Fibroblast of skin of right biceps (primary cell): ENCODE measurements at regions not wholly inside any gene's neighbourhood (a gene's known extent, or its start where the extent isn't known, plus 50 kb on each side); places are given as distances from the start of the nearest gene placed in this dataset.
A peak's percentile ranks its signal among the peaks of the same experiment; 100 is the strongest.
"Not testable (repeated sequence)": the region's sequence is repeated elsewhere in the genome, so short reads cannot be mapped to it uniquely, and the experiment has no call there.

Source experiments
- DNase-seq: peaks from one replicate; pipeline ENCODE4 v3.0.0-alpha.2; 2013

DNA sequence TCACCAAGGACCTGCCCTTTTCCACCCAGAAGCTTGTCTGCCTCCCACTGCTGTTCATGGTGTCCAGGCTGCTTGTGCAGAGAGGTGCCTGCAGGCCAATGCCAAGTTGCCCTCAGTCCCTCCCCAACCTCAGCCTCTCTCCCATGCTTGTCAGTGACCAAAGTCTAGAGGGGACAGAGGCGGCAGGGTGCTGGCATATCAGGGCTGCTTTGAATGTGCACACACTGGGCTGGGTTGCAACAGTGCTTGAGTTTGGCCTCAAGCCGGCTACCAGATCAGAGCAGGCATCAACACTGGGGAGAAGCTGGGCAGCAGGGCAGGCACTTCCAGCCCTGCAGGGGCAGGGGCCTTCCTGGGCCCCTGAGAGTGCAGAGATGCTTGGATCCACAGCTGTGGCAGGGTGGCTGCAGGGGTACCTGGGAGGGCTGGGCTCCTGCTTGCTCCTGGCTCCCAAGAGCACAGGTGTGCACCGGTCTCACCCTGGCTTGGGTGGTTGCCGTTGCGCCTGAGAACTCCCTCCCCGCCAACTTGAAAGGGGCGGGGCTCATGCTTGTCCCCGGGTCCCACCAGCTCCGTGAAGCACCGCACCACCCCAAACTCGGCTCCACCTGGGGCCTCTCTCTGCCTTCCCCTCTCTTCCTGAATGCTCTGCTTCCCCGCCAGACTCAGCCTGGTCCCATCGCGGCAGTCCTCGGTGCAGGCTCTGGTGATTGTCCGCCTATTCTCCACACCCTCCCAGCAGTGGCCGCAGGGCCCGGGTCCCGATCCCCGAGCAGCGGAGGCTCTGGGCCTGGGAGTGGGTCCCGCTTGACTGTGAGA is 1681.9 kb upstream of the ADGRL3 start:
- no peak for DNase-seq

DNA sequence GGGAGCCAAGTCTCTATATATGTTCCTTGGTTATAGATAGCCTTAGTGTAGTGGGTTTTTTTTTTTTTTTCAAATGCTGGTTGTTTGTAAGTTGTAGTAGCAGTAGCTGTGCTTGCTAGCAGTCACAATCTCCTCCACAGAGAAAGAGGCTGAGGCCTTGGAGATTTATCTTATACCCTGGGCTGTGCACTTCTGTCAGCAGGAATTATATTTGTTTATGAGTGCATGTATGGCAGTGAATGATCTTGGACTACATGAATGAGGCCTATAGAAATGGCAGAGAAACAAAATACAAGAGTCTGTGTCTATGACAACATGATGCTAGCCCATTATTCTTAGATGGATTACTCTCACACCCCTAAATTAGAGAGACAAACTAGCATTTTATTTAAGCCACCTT is 1674.2 kb upstream of the ADGRL3 start:
- no peak for DNase-seq

DNA sequence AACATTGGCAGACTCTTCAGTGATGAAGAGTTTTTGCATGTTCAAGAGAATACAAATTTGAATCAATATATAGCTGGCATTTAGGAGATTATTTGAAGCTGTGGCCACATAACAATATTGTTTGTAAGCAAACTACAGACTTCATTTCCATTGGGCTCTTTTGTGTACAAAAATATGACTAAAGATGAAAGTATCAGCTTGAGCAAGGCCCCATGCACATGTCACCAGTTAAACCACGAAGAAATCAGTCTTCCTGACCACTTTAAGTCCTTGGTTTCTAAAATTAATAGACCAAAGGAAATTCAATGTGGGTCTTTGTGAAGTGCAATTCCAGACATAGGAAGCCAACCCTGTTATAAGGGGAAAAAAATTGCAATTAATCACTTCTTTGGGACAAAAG is 1664.6 kb upstream of the ADGRL3 start:
- no peak for DNase-seq

- DNase-seq, result no peak
Observed at GRCh38 chr4:59536428-59536827, 1663.7 kb upstream of the ADGRL3 start.

- no peak for DNase-seq
Observed at GRCh38 chr4:59537246-59537886, 1662.8 kb upstream of the ADGRL3 start.

DNA sequence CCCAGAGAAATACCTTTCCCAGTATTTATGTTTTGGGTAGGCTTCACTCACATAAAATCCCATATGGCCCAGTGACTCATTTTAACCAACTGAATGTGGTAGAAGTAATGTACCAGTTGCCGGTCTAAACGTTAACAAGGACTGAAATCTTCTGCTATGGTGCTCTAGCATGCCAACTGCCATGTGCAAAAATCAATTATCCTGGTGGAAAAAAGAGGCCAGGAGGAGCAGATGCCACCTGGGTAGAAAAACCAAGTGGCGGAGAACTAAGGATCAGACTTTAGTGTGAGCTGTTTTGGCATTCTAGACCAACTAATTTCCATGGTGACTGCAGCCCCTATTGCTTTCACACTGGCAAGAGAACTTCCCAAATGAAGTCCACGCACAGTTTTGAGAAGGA is 1660.7 kb upstream of the ADGRL3 start:
- DNase-seq, result no peak

DNA sequence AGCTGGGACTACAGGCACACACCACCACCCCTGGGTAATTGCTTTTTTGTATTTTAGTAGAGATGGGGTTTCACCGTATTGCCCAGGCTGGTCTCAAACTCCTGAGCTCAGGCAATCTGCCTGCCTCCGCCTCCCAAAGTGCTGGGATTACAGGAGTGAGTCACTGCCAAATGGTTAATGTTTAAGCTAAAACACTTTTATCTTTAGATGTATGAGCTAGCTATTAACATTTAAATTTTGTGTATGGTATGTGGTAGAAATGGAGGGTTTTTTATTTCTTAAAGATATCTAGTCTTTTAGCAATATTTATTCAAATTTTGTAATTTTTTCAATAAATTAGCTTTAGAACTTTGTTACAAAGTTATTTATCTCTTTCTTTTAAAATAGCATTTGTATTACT is 1659.8 kb upstream of the ADGRL3 start:
- no peak for DNase-seq

- peak; percentile 32 for DNase-seq
Observed at GRCh38 chr4:59553063-59553720, 1646.9 kb upstream of the ADGRL3 start.

- DNase-seq, result peak; percentile 48
Observed at GRCh38 chr4:59553721-59554091, 1646.4 kb upstream of the ADGRL3 start.

DNA sequence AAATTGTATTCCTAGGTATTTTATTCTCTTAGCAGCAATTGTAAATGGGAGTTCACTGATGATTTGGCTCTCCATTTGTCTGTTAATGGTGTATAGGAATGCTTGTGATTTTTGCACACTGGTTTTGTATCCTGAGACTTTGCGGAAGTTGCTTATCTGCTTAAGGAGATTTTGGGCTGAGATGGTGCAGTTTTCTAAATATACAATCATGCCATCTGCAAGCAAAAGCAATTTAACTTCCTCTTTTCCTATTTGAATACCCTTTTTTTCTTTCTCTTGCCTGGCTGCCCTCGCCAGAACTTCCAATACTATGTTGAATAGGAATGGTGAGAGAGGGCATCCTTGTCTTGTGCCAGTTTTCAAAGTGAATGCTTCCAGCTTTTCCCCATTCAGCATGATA is 1643.9 kb upstream of the ADGRL3 start:
- not testable (repeated sequence) for DNase-seq

DNA sequence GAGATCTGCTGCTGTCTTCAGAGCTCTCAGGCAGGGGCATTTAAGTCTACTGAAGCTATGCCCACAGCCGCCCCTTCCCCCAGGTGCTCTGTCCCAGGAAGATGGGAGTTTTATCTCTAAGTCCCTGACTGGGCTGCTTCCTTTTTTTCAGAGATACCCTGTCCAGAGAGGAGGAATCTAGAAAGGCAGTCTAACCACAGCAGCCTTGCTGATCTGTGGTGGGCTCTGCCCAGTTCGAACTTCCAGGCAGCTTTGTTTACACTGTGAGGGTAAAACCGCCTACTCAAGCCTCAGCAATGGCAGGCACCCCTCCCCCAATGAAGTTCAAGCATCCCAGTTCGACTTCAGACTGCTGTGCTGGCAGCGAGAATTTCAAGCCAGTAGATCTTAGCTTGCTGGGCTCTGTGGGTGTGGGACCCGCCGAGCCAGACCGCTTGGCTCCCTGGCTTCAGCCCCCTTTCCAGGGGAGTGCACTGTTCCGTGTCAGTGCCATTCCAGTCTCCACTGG is 1639.9 kb upstream of the ADGRL3 start:
- DNase-seq, result not testable (repeated sequence)

- no peak for DNase-seq
Observed at GRCh38 chr4:59565836-59566235, 1634.3 kb upstream of the ADGRL3 start.

DNA sequence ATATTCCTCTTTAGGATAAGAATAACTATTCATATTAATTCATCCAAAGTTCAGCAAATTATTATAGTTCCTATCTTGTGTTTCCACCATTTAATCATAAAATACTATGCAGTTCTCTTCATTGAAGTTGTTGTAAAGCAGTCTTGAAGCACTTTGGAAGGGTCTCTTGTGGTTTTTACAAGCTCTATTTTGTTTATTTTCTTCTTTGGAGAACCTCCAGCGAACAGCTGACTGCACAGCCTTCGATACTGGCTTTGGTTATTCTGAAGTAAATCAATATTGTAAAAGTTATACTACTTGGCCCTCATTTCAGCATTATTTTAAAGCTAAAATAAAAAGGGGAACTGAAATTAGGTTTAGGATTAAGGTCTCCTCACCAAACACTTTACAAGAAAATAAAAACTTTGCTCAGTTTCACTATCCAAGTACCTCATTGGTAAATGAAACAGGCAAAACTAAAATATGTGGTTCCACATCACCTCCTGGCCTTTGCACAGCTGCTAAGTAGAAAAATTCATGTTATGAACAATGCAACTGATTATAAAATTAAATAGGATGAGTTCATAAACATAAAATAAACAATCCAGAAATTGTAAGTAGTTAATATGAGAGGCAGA is 1629.2 kb upstream of the ADGRL3 start:
- no peak for DNase-seq

- no peak for DNase-seq
Observed at GRCh38 chr4:59571805-59572430, 1628.2 kb upstream of the ADGRL3 start.

DNA sequence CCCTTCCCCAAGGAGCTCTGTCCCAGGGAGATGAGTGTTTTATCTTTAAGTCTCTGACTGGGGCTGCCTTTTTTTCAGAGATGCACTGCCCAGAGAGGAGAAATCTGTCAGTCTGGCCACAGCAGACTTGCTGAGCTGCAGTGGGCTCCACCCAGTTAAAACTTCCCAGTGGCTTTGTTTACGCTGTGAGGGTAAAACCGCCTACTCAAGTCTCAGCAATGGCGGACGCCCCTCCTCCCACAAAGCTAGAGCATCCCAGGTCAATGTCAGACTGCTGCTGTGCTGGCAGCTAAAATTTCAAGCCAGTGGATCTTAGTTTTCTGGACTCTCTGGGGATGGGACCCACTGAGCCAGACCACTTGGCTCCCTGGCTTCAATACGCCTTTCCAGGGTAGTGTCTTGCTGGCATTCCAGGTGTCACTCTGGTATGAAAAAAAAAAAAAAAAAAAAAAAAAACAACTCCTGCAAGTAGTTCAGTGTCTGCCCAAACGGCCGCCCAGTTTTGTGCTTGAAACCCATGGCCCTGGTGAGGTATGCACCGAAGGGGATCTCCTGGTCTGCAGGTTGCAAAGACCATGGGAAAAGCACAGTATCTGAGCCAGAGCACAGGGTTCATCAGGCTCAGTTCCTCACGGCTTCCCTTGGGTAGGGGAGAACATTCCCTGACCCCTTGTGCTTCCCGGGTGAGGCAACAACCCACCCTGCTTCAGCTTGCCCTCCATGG is 1616.1 kb upstream of the ADGRL3 start:
- DNase-seq, result no peak

DNA sequence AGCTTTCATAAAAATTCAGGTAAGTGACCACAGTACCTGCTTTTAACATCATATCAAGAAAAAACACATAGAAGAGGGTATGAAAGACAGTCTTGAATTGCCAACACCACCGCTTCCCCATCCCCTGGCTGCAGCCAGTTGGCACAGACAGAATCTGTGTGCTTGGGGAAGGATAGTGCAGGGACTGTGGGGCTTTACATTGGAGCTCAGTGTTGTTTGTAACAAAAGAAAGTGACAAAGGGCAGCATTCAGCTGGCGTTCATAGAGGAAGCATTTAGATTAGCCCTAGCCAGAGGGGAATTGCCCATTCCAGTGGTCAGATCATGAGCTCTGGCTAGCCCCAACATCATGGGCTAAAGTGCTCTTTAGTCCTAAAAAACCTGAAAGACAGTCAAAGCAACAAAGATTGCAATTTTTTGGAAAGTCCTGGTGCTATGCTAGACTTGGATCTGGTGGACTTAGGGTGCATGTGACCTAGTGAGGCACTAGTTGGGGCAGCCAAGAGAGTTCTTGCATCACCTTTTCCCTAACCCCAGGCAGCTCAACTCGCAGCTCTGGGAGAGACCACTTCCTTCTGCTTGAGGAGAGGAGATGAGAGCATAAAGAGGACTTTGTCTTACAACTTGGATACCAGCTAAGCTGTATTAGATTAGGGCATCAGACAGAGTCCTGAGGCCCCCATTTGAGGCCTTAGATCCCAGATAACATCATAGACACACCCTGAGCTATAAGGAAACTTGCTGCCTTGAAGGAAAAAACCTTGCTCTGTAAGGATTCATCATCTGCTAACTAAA is 1602.4 kb upstream of the ADGRL3 start:
- no peak for DNase-seq

GRCh38 chr4:59598330-59598618 is 1601.9 kb upstream of the ADGRL3 start:
- no peak for DNase-seq

- peak; percentile 41 for DNase-seq
Observed at GRCh38 chr4:59608466-59608865, 1591.7 kb upstream of the ADGRL3 start.

- DNase-seq, result peak; percentile 84
Observed at GRCh38 chr4:59612235-59612634, 1587.9 kb upstream of the ADGRL3 start.

DNA sequence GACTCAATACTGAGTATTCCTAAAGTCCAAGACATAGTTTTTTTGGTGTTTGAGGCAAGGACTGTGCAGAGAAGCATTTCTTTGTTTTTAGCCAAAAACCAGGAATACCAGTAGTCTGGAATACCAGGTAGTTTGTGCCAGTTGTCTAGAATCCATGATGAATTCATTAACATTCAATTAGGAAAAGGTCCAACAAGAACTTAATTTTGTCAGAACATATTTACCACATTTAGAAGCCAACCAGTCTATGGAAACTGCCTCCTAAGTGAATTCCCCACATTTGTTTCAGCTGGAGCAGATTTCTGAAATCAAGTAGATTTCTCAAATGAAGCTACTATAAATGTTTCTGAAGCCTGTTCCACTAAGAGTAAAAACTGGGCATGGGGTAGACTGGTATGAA is 1584.8 kb upstream of the ADGRL3 start:
- DNase-seq, result no peak

GRCh38 chr4:59629348-59629747 is 1570.8 kb upstream of the ADGRL3 start:
- DNase-seq, result no peak

DNA sequence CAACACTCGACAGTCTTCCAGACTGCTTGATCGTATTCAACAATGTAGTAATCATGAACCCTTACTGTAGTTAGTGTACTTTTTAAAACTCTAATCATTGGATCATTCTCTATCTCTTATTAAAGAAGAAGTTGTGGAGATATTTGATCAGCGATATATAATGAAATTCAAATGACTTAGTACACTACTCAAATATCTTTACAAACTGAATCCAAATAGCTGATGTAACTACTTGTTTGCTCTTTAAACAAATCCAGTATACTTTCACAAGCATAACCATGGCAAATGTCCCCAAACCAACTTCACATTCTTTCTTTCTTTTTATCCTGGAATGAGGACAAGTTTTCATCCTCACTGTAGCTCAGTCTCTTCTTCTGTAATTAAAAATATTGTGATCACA is 1569.9 kb upstream of the ADGRL3 start:
- no peak for DNase-seq
